IPS-11a (cell line): ENCODE measurements at regions not wholly inside any gene's neighbourhood (a gene's known extent, or its start where the extent isn't known, plus 50 kb on each side); places are given as distances from the start of the nearest gene placed in this dataset.

Experiments used
- H3K4me3 ChIP-seq: one replicate; pipeline ENCODE4 v1.5.1; 2013; ENCODE audit warnings: low read depth, low read length, control low read depth

- no peak overlapping the region for H3K4me3 ChIP-seq
These were observed 300.7 kb downstream of the ZNF536 start for GRCh38 chr19:30672926-30673325.

- no peak overlapping the region for H3K4me3 ChIP-seq
These were observed 299.5 kb downstream of the ZNF536 start for GRCh38 chr19:30671622-30672051.

GRCh38 chr19:30671367-30671619 is 299.1 kb downstream of the ZNF536 start:
- H3K4me3 ChIP-seq: no peak overlapping the region

- H3K4me3 ChIP-seq: no peak overlapping the region
These were observed 298.6 kb downstream of the ZNF536 start for GRCh38 chr19:30670562-30671366.

GRCh38 chr19:30670011-30670329 is 297.8 kb downstream of the ZNF536 start:
- H3K4me3 ChIP-seq: no peak overlapping the region

GRCh38 chr19:30669329-30670010 is 297.3 kb downstream of the ZNF536 start:
- no peak overlapping the region for H3K4me3 ChIP-seq

GRCh38 chr19:30668521-30669155 is 296.5 kb downstream of the ZNF536 start:
- no peak overlapping the region for H3K4me3 ChIP-seq

GRCh38 chr19:30667746-30668145 is 295.6 kb downstream of the ZNF536 start:
- H3K4me3 ChIP-seq: no peak overlapping the region

GRCh38 chr19:30667227-30667626 is 295.0 kb downstream of the ZNF536 start:
- no peak overlapping the region for H3K4me3 ChIP-seq

- no peak overlapping the region for H3K4me3 ChIP-seq
These were observed 294.2 kb downstream of the ZNF536 start for GRCh38 chr19:30666301-30666803.

- H3K4me3 ChIP-seq: no peak overlapping the region
These were observed 293.3 kb downstream of the ZNF536 start for GRCh38 chr19:30665449-30665848.

GRCh38 chr19:30663611-30664174 is 291.5 kb downstream of the ZNF536 start:
- no peak overlapping the region for H3K4me3 ChIP-seq

- H3K4me3 ChIP-seq: no peak overlapping the region
These were observed 290.2 kb downstream of the ZNF536 start for GRCh38 chr19:30662211-30662861.

GRCh38 chr19:30659638-30660037 is 287.5 kb downstream of the ZNF536 start:
- no peak overlapping the region for H3K4me3 ChIP-seq

GRCh38 chr19:30656520-30657100 is 284.4 kb downstream of the ZNF536 start:
- no peak overlapping the region for H3K4me3 ChIP-seq

GRCh38 chr19:30653646-30654386 is 281.6 kb downstream of the ZNF536 start:
- H3K4me3 ChIP-seq: no peak overlapping the region

- H3K4me3 ChIP-seq: no peak overlapping the region
These were observed 280.6 kb downstream of the ZNF536 start for GRCh38 chr19:30652751-30653150.

GRCh38 chr19:30651691-30652090 is 279.5 kb downstream of the ZNF536 start:
- H3K4me3 ChIP-seq: no peak overlapping the region

GRCh38 chr19:30651066-30651465 is 278.9 kb downstream of the ZNF536 start:
- H3K4me3 ChIP-seq: no peak overlapping the region

- H3K4me3 ChIP-seq: no peak overlapping the region
These were observed 277.9 kb downstream of the ZNF536 start for GRCh38 chr19:30649934-30650614.
